ENCODE measurements at regions not wholly inside any gene's neighbourhood (a gene's known extent, or its start where the extent isn't known, plus 50 kb on each side); places are given as distances from the start of the nearest gene placed in this dataset.

GRCh38 chr2:126748188-126748760, 92.3 kb downstream of the GYPC start:
- TF ChIP-seq ZNF274 (IDR thresholded peaks at IDR 0.05; ENCODE audit: low read depth, low read length), result no peak
- no peak for TF ChIP-seq YY1 (IDR thresholded peaks at IDR 0.05; ENCODE audit: insufficient read depth, insufficient read length)
- no peak for TF ChIP-seq SUZ12 (IDR thresholded peaks at IDR 0.05; ENCODE audit: extremely low read depth, insufficient read depth, insufficient read length)

GRCh38 chr2:126748929-126749518, 93.1 kb downstream of the GYPC start:
- Histone ChIP-seq H3K27me3 (ENCODE audit: insufficient read depth, insufficient read length) (no peaks in the 10 kb centered on the region), H3K4me1 (ENCODE audit: insufficient read depth, insufficient read length) (peaks cover 5% of the 10 kb centered on the region), H3K36me3 (ENCODE audit: insufficient read depth, insufficient read length, low read length) (no peaks in the 10 kb centered on the region), H3K9ac (ENCODE audit: insufficient read length, low read depth) (no peak overlapping the region), H3K9me3 (ENCODE audit: insufficient read depth, low read length) (no peaks in the 10 kb centered on the region), H3K4me3 (ENCODE audit: insufficient read length, low read depth) (no peak overlapping the region)
- TF ChIP-seq SUZ12 (IDR thresholded peaks at IDR 0.05; ENCODE audit: extremely low read depth, insufficient read depth, insufficient read length) (no peak), ZNF274 (IDR thresholded peaks at IDR 0.05; ENCODE audit: low read depth, low read length) (no peak), YY1 (IDR thresholded peaks at IDR 0.05; ENCODE audit: insufficient read depth, insufficient read length) (no peak)
- no peak for DNase-seq (ENCODE audit: low read depth, low spot score)

More at GRCh38 chr2:126748188-126748760, 92.3 kb downstream of the GYPC start:
- H3K4me3 ChIP-seq (ENCODE audit: insufficient read length, low read depth), result no peak overlapping the region
- no peaks in the 10 kb centered on the region for H3K4me1 ChIP-seq (ENCODE audit: insufficient read depth, insufficient read length)
- no peaks in the 10 kb centered on the region for H3K27me3 ChIP-seq (ENCODE audit: insufficient read depth, insufficient read length)
- DNase-seq (ENCODE audit: low read depth, low spot score), result no peak
- H3K9me3 ChIP-seq (ENCODE audit: insufficient read depth, low read length), result no peaks in the 10 kb centered on the region
- no peak overlapping the region for H3K9ac ChIP-seq (ENCODE audit: insufficient read length, low read depth)
- no peaks in the 10 kb centered on the region for H3K36me3 ChIP-seq (ENCODE audit: insufficient read depth, insufficient read length, low read length)

- Histone ChIP-seq H3K27me3 (ENCODE audit: insufficient read depth, insufficient read length) (no peaks in the 10 kb centered on the region), H3K36me3 (ENCODE audit: insufficient read depth, insufficient read length, low read length) (no peaks in the 10 kb centered on the region), H3K4me3 (ENCODE audit: insufficient read length, low read depth) (no peak overlapping the region), H3K4me1 (ENCODE audit: insufficient read depth, insufficient read length) (peaks cover 8% of the 10 kb centered on the region), H3K9ac (ENCODE audit: insufficient read length, low read depth) (no peak overlapping the region), H3K9me3 (ENCODE audit: insufficient read depth, low read length) (no peaks in the 10 kb centered on the region)
- no peak for DNase-seq (ENCODE audit: low read depth, low spot score)
- TF ChIP-seq ZNF274 (IDR thresholded peaks at IDR 0.05; ENCODE audit: low read depth, low read length) (no peak), SUZ12 (IDR thresholded peaks at IDR 0.05; ENCODE audit: extremely low read depth, insufficient read depth, insufficient read length) (no peak), YY1 (IDR thresholded peaks at IDR 0.05; ENCODE audit: insufficient read depth, insufficient read length) (no peak)
Observed at GRCh38 chr2:126749537-126749936, 93.6 kb downstream of the GYPC start.

GRCh38 chr2:126750506-126750905, 94.5 kb downstream of the GYPC start:
- Histone ChIP-seq H3K4me3 (ENCODE audit: insufficient read length, low read depth) (no peak overlapping the region), H3K9me3 (ENCODE audit: insufficient read depth, low read length) (no peaks in the 10 kb centered on the region), H3K36me3 (ENCODE audit: insufficient read depth, insufficient read length, low read length) (no peaks in the 10 kb centered on the region), H3K4me1 (ENCODE audit: insufficient read depth, insufficient read length) (peaks cover 8% of the 10 kb centered on the region), H3K27me3 (ENCODE audit: insufficient read depth, insufficient read length) (no peaks in the 10 kb centered on the region), H3K9ac (ENCODE audit: insufficient read length, low read depth) (no peak overlapping the region)
- no peak for DNase-seq (ENCODE audit: low read depth, low spot score)
- TF ChIP-seq SUZ12 (IDR thresholded peaks at IDR 0.05; ENCODE audit: extremely low read depth, insufficient read depth, insufficient read length) (no peak), ZNF274 (IDR thresholded peaks at IDR 0.05; ENCODE audit: low read depth, low read length) (no peak), YY1 (IDR thresholded peaks at IDR 0.05; ENCODE audit: insufficient read depth, insufficient read length) (no peak)

GRCh38 chr2:126751477-126751876, 95.5 kb downstream of the GYPC start:
- no peaks in the 10 kb centered on the region for H3K36me3 ChIP-seq (ENCODE audit: insufficient read depth, insufficient read length, low read length)
- DNase-seq (ENCODE audit: low read depth, low spot score), result no peak
- H3K9me3 ChIP-seq (ENCODE audit: insufficient read depth, low read length), result peaks cover 9% of the 10 kb centered on the region
- H3K4me1 ChIP-seq (ENCODE audit: insufficient read depth, insufficient read length), result peaks cover 8% of the 10 kb centered on the region
- H3K27me3 ChIP-seq (ENCODE audit: insufficient read depth, insufficient read length), result no peaks in the 10 kb centered on the region
- TF ChIP-seq SUZ12 (IDR thresholded peaks at IDR 0.05; ENCODE audit: extremely low read depth, insufficient read depth, insufficient read length) (no peak), YY1 (IDR thresholded peaks at IDR 0.05; ENCODE audit: insufficient read depth, insufficient read length) (no peak), ZNF274 (IDR thresholded peaks at IDR 0.05; ENCODE audit: low read depth, low read length) (no peak)
- no peak overlapping the region for H3K4me3 ChIP-seq (ENCODE audit: insufficient read length, low read depth)
- H3K9ac ChIP-seq (ENCODE audit: insufficient read length, low read depth), result no peak overlapping the region

GRCh38 chr2:126752876-126753275, 96.9 kb downstream of the GYPC start:
- no peaks in the 10 kb centered on the region for H3K36me3 ChIP-seq (ENCODE audit: insufficient read depth, insufficient read length, low read length)
- no peak overlapping the region for H3K4me3 ChIP-seq (ENCODE audit: insufficient read length, low read depth)
- TF ChIP-seq SUZ12 (IDR thresholded peaks at IDR 0.05; ENCODE audit: extremely low read depth, insufficient read depth, insufficient read length) (no peak), YY1 (IDR thresholded peaks at IDR 0.05; ENCODE audit: insufficient read depth, insufficient read length) (no peak), ZNF274 (IDR thresholded peaks at IDR 0.05; ENCODE audit: low read depth, low read length) (no peak)

GRCh38 chr2:126753501-126754212, 97.7 kb downstream of the GYPC start:
- H3K9ac ChIP-seq (ENCODE audit: insufficient read length, low read depth), result no peak overlapping the region
- no peak for DNase-seq (ENCODE audit: low read depth, low spot score)
- H3K4me3 ChIP-seq (ENCODE audit: insufficient read length, low read depth), result no peak overlapping the region
- H3K36me3 ChIP-seq (ENCODE audit: insufficient read depth, insufficient read length, low read length), result no peaks in the 10 kb centered on the region
- H3K4me1 ChIP-seq (ENCODE audit: insufficient read depth, insufficient read length), result peaks cover 8% of the 10 kb centered on the region
- no peaks in the 10 kb centered on the region for H3K27me3 ChIP-seq (ENCODE audit: insufficient read depth, insufficient read length)
- no peak for TF ChIP-seq YY1 (IDR thresholded peaks at IDR 0.05; ENCODE audit: insufficient read depth, insufficient read length)
- no peak for TF ChIP-seq ZNF274 (IDR thresholded peaks at IDR 0.05; ENCODE audit: low read depth, low read length)
- no peak for TF ChIP-seq SUZ12 (IDR thresholded peaks at IDR 0.05; ENCODE audit: extremely low read depth, insufficient read depth, insufficient read length)
- H3K9me3 ChIP-seq (ENCODE audit: insufficient read depth, low read length), result peaks cover 14% of the 10 kb centered on the region

More at GRCh38 chr2:126752876-126753275, 96.9 kb downstream of the GYPC start:
- Histone ChIP-seq H3K9ac (ENCODE audit: insufficient read length, low read depth) (no peak overlapping the region), H3K27me3 (ENCODE audit: insufficient read depth, insufficient read length) (no peaks in the 10 kb centered on the region), H3K9me3 (ENCODE audit: insufficient read depth, low read length) (peaks cover 14% of the 10 kb centered on the region), H3K4me1 (ENCODE audit: insufficient read depth, insufficient read length) (peaks cover 8% of the 10 kb centered on the region)
- DNase-seq (ENCODE audit: low read depth, low spot score), result no peak
